H1 (cell line): ENCODE measurements at regions not wholly inside any gene's neighbourhood (a gene's known extent, or its start where the extent isn't known, plus 50 kb on each side); places are given as distances from the start of the nearest gene placed in this dataset.

Experiments used
- CTCF ChIA-PET: fragments of 300-600 bp; sonication (Branson Sonifier 250); formaldehyde crosslinking; loops from one replicate; lab custom pipeline; 2021; ENCODE audit not compliant: partially characterized antibody; lab: Charles Lee
- POLR2A ChIA-PET: fragments of 300-600 bp; sonication (Branson Sonifier 250); formaldehyde crosslinking; loops from one replicate; lab custom pipeline; 2021; ENCODE audit warnings: inconsistent platforms; ENCODE audit not compliant: partially characterized antibody; lab: Charles Lee
- DNase-seq, 2 experiments: peaks; one replicate each; pipeline versions ENCODE4 v3.0.0 to v3.0.0-alpha.2; 2010 to 2022; ENCODE audit warnings: low spot score in 2 of 2, low read depth in 1 of 2, mixed read lengths in 1 of 2
- FAIRE-seq: peaks from 2 replicates; lab custom pipeline; 2011; peaks lifted over from hg19 to GRCh38; lab: Jason Lieb, UNC
- H2AFZ ChIP-seq: 2 replicates; pipeline ENCODE4 v1.8.1; 2012; ENCODE audit warnings: low read length, inconsistent platforms
- H2AK5ac ChIP-seq: 2 replicates; pipeline ENCODE4 v1.6.1; 2013; ENCODE audit warnings: low read depth, low read length
- H2BK120ac ChIP-seq: replicated peaks from 2 replicates; pipeline ENCODE3; 2013; ENCODE audit warnings: low read depth, low read length, inconsistent platforms
- H2BK12ac ChIP-seq: 2 replicates; pipeline ENCODE4 v1.6.1; 2013; ENCODE audit warnings: low read depth, low read length
- H2BK15ac ChIP-seq: 2 replicates; pipeline ENCODE4 v1.6.1; 2013; ENCODE audit warnings: low read length
- H2BK20ac ChIP-seq: 2 replicates; pipeline ENCODE4 v1.6.1; 2013; ENCODE audit warnings: low read length
- H2BK5ac ChIP-seq: 2 replicates; pipeline ENCODE4 v1.6.1; 2013; ENCODE audit warnings: low read depth, low read length
- H3K14ac ChIP-seq: 2 replicates; pipeline ENCODE4 v1.6.1; 2013; ENCODE audit warnings: inconsistent platforms; ENCODE audit not compliant: insufficient read length
- H3K18ac ChIP-seq: 2 replicates; pipeline ENCODE4 v1.6.1; 2013; ENCODE audit warnings: low read length; ENCODE audit errors: extremely low read depth
- H3K23ac ChIP-seq: 2 replicates; pipeline ENCODE4 v1.6.1; 2013; ENCODE audit warnings: inconsistent platforms; ENCODE audit not compliant: insufficient read length
- H3K23me2 ChIP-seq: 2 replicates; pipeline ENCODE4 v1.6.1; 2013; ENCODE audit warnings: low read depth, low read length
- H3K27ac ChIP-seq: 2 replicates; pipeline ENCODE4 v1.6.1; 2011; ENCODE audit warnings: low read depth, low read length, inconsistent platforms
- H3K27me3 ChIP-seq, 4 experiments: replicated peaks in 1 of 4; 1 replicate in 1 of 4; 2 replicates in 3 of 4; pipeline versions ENCODE4 v1.6.1 to v1.8.1; 2011 to 2013; ENCODE audit warnings: low read length in 3 of 4, mild to moderate bottlenecking in 3 of 4, inconsistent platforms in 2 of 4, mixed read lengths in 2 of 4, moderate library complexity in 1 of 4; ENCODE audit not compliant: control insufficient read depth in 3 of 4, insufficient read depth in 3 of 4; ENCODE audit errors: extremely low read depth in 1 of 4
- H3K36me3 ChIP-seq, 4 experiments: 2 replicates each; pipeline versions ENCODE4 v1.6.1 to v1.8.1; 2011 to 2013; ENCODE audit warnings: mild to moderate bottlenecking in 4 of 4, low read length in 3 of 4, moderate library complexity in 2 of 4, control low read depth in 1 of 4, inconsistent platforms in 1 of 4; ENCODE audit not compliant: insufficient read depth in 4 of 4, control insufficient read depth in 2 of 4
- H3K4ac ChIP-seq: replicated peaks from 2 replicates; pipeline ENCODE3; 2013; ENCODE audit warnings: low read length, low read depth, mixed read lengths, inconsistent platforms; ENCODE audit not compliant: insufficient read length
- H3K4me1 ChIP-seq, 4 experiments: replicated peaks in 1 of 4; 1 replicate in 1 of 4; 2 replicates in 3 of 4; pipeline versions ENCODE4 v1.6.1 to v1.8.1; 2011 to 2013; ENCODE audit warnings: low read length in 3 of 4, inconsistent platforms in 2 of 4, mixed read lengths in 1 of 4; ENCODE audit not compliant: insufficient read depth in 4 of 4, control insufficient read depth in 3 of 4
- H3K4me2 ChIP-seq, 2 experiments: 2 replicates each; pipeline versions ENCODE4 v1.6.1 to v1.8.1; 2011 to 2013; ENCODE audit warnings: low read depth in 2 of 2, low read length in 2 of 2, control low read depth in 1 of 2, inconsistent platforms in 1 of 2, mild to moderate bottlenecking in 1 of 2; ENCODE audit not compliant: insufficient read depth in 1 of 2
- H3K4me3 ChIP-seq, 4 experiments: fragments of 200-600, 300-600 bp in 1 of 4; sonication (generic), shearing (Covaris generic), sonication (Bioruptor Twin) in 1 of 4; 2 replicates each; pipeline versions ENCODE4 v1.5.1 to v1.8.1; 2011 to 2016; ENCODE audit warnings: low read length in 4 of 4, low read depth in 3 of 4, control low read depth in 2 of 4, inconsistent platforms in 2 of 4, mild to moderate bottlenecking in 2 of 4, mixed read lengths in 1 of 4, moderate library complexity in 1 of 4; ENCODE audit not compliant: insufficient read depth in 2 of 4; ENCODE audit errors: extremely low read depth in 1 of 4
- H3K56ac ChIP-seq: replicated peaks from 2 replicates; pipeline ENCODE3; 2013; ENCODE audit warnings: low read depth, mild to moderate bottlenecking, mixed read lengths, low read length, inconsistent platforms; ENCODE audit not compliant: insufficient read length
- H3K79me1 ChIP-seq: 2 replicates; pipeline ENCODE4 v1.6.1; 2013; ENCODE audit warnings: low read depth, low read length, control low read depth
- H3K79me2 ChIP-seq, 2 experiments: 2 replicates each; pipeline versions ENCODE4 v1.6.1 to v1.8.1; 2012 to 2013; ENCODE audit warnings: low read length in 2 of 2, mild to moderate bottlenecking in 2 of 2, inconsistent platforms in 1 of 2; ENCODE audit not compliant: insufficient read depth in 2 of 2, control insufficient read depth in 1 of 2
- H3K9ac ChIP-seq, 4 experiments: replicated peaks in 1 of 4; 1 replicate in 1 of 4; 2 replicates in 3 of 4; pipeline versions ENCODE4 v1.6.1 to v1.8.1; 2011 to 2013; ENCODE audit warnings: low read depth in 3 of 4, low read length in 3 of 4, control low read depth in 2 of 4, mild to moderate bottlenecking in 2 of 4, moderate library complexity in 2 of 4, inconsistent platforms in 1 of 4; ENCODE audit errors: extremely low read depth in 1 of 4
- H3K9me3 ChIP-seq, 2 experiments: 2 replicates each; pipeline versions ENCODE4 v1.6.1 to v1.8.1; 2012 to 2013; ENCODE audit warnings: mild to moderate bottlenecking in 2 of 2, moderate library complexity in 2 of 2, control low read depth in 1 of 2, inconsistent platforms in 1 of 2, low read depth in 1 of 2, low read length in 1 of 2, mixed read lengths in 1 of 2; ENCODE audit not compliant: insufficient read depth in 2 of 2
- H4K20me1 ChIP-seq, 2 experiments: replicated peaks in 1 of 2; 2 replicates each; pipeline versions ENCODE3 to v1.8.1; 2011 to 2013; ENCODE audit warnings: inconsistent platforms in 2 of 2, low read length in 2 of 2, mild to moderate bottlenecking in 1 of 2; ENCODE audit not compliant: insufficient read depth in 2 of 2, control insufficient read depth in 1 of 2
- H4K5ac ChIP-seq: 2 replicates; pipeline ENCODE4 v1.6.1; 2013; ENCODE audit warnings: low read length, low read depth, mixed read lengths, inconsistent platforms; ENCODE audit not compliant: insufficient read length
- H4K8ac ChIP-seq: 2 replicates; pipeline ENCODE4 v1.8.0; 2013; ENCODE audit warnings: mild to moderate bottlenecking, moderate library complexity, low read length, inconsistent platforms; ENCODE audit not compliant: insufficient read depth; ENCODE audit errors: extremely low read depth
- H4K91ac ChIP-seq: replicated peaks from 2 replicates; pipeline ENCODE3; 2013; ENCODE audit warnings: low read length, mixed read lengths, inconsistent platforms; ENCODE audit not compliant: insufficient read length
- ASH2L ChIP-seq: fragments of 200-600, 300-600 bp; sonication (generic); IDR thresholded peaks from one replicate; pipeline ENCODE4 v1.7.1; 2017; ENCODE audit warnings: low read length
- BACH1 ChIP-seq: IDR thresholded peaks from 2 replicates; pipeline ENCODE4 v1.6.1; 2012; ENCODE audit warnings: low read length, improper control_type of control experiment
- CBX8 ChIP-seq: fragments of 300-800, 300-1000 bp; sonication (generic); IDR thresholded peaks from 2 replicates; pipeline ENCODE4 v1.7.1; 2016; ENCODE audit warnings: low read depth, low read length, borderline replicate concordance
- E2F6 ChIP-seq: IDR thresholded peaks from 2 replicates; pipeline ENCODE4 v1.6.1; 2012; ENCODE audit warnings: inconsistent platforms
- JUN ChIP-seq: IDR thresholded peaks from 2 replicates; pipeline ENCODE4 v1.6.1; 2011; ENCODE audit warnings: low read depth, mild to moderate bottlenecking, improper control_type of control experiment, low read length
- KDM1A ChIP-seq: fragments of 200-600, 300-600 bp; sonication (generic); IDR thresholded peaks from 2 replicates; pipeline ENCODE4 v1.7.1; 2016; ENCODE audit warnings: mild to moderate bottlenecking, low read length, borderline replicate concordance
- POLR2A ChIP-seq, 2 experiments: IDR thresholded peaks; 1 replicate in 1 of 2; 2 replicates in 1 of 2; pipeline ENCODE4 v1.6.1; 2011; ENCODE audit warnings: low read depth in 2 of 2, low read length in 2 of 2, mild to moderate bottlenecking in 2 of 2; ENCODE audit errors: control extremely low read depth in 1 of 2
- RAD21 ChIP-seq, 2 experiments: IDR thresholded peaks in 1 of 2; conservative IDR thresholded peaks in 1 of 2; 2 replicates each; pipeline ENCODE4 v1.6.1; 2011; ENCODE audit warnings: low read depth in 2 of 2, low read length in 2 of 2, improper control_type of control experiment in 1 of 2, inconsistent platforms in 1 of 2, mild to moderate bottlenecking in 1 of 2, moderate library complexity in 1 of 2
- RXRA ChIP-seq: IDR thresholded peaks from 2 replicates; pipeline ENCODE4 v1.6.1; 2011; ENCODE audit warnings: low read depth, mild to moderate bottlenecking, low read length, moderate library complexity; ENCODE audit not compliant: insufficient read depth
- SAP30 ChIP-seq: fragments of 300-600 bp; sonication (generic); IDR thresholded peaks from 2 replicates; pipeline ENCODE4 v1.7.1; 2012; ENCODE audit warnings: low read length, moderate library complexity, mild to moderate bottlenecking, inconsistent platforms; ENCODE audit not compliant: insufficient read depth, insufficient replicate concordance
- SUZ12 ChIP-seq: fragments of 200-600 bp; sonication (generic); IDR thresholded peaks from 2 replicates; pipeline ENCODE4 v1.6.1; 2012; ENCODE audit warnings: mild to moderate bottlenecking, inconsistent platforms, low read length, moderate library complexity, mixed read lengths
- TAF1 ChIP-seq: IDR thresholded peaks from 2 replicates; pipeline ENCODE4 v1.6.1; 2011; ENCODE audit warnings: mild to moderate bottlenecking, low read depth, low read length
- TEAD4 ChIP-seq: IDR thresholded peaks from 2 replicates; pipeline ENCODE4 v1.6.1; 2012; ENCODE audit warnings: low read depth, low read length, inconsistent platforms, mixed read lengths
- WGBS, 2 experiments: shearing (Covaris generic) in 1 of 2; methylation state at CpG; one replicate each; pipeline versions ENCODE4 v1.1.6 to v1.1.7; 2013 to 2015; ENCODE audit warnings: low lambda C conversion rate in 2 of 2, mixed read lengths in 2 of 2, inconsistent platforms in 1 of 2, low coverage in 1 of 2, missing lambda C conversion rate in 1 of 2; ENCODE audit not compliant: insufficient replicate concordance in 2 of 2, insufficient coverage in 1 of 2, insufficient read length in 1 of 2; ENCODE audit errors: extremely low coverage in 1 of 2, missing lambda C conversion rate in 1 of 2; 5-methylcytosine and 5-hydroxymethylcytosine counted together

- POLR2A ChIA-PET, result no interaction called here
- Histone ChIP-seq H4K20me1 (no peaks in the 10 kb centered on the region), H4K91ac (no peak overlapping the region), H3K4me2 (no peak overlapping the region), H2AK5ac (no peak overlapping the region), H2AFZ (peak overlapping the region; percentile 66; the same call in 1 of the 2 replicates), H3K79me1 (no peaks in the 10 kb centered on the region), H2BK15ac (no peak overlapping the region), H3K4ac (no peak overlapping the region), H2BK20ac (no peak overlapping the region), H3K27me3 (no peaks in the 10 kb centered on the region), H4K8ac (no peak overlapping the region), H2BK12ac (no peak overlapping the region), H3K14ac (no peak overlapping the region), H3K56ac (no peak overlapping the region), H3K23me2 (no peaks in the 10 kb centered on the region), H4K5ac (no peak overlapping the region), H3K18ac (no peak overlapping the region), H3K36me3 (no peaks in the 10 kb centered on the region), H3K4me1 (no peaks in the 10 kb centered on the region), H3K27ac (no peak overlapping the region), H2BK5ac (no peak overlapping the region), H3K9ac (no peak overlapping the region), H2BK120ac (no peak overlapping the region), H3K9me3 (no peaks in the 10 kb centered on the region), H3K23ac (no peak overlapping the region), H3K79me2 (no peaks in the 10 kb centered on the region), H3K4me3 (no peak overlapping the region)
- DNase-seq (no peak), FAIRE-seq (no peak)
- TF ChIP-seq POLR2A (IDR thresholded peaks at IDR 0.05; ENCODE audit: control extremely low read depth in 1 of 2, low read depth in 2 of 2, low read length in 2 of 2) (no peak), SUZ12 (no peak), ASH2L (no peak), KDM1A (no peak), CBX8 (no peak), E2F6 (no peak), RXRA (no peak), RAD21 (IDR thresholded peaks at IDR 0.05 in 1 of 2, conservative IDR thresholded peaks at IDR 0.05 in 1 of 2; ENCODE audit: low read depth in 2 of 2, low read length in 2 of 2) (no peak), BACH1 (no peak), TEAD4 (no peak), SAP30 (no peak), TAF1 (no peak), JUN (no peak)
- WGBS, 2 experiments, result 77% methylated on average over 8 of the region's 8 CpGs; no CpG with 5 or more reads in 1 of the 2 experiments
- CTCF ChIA-PET, result interaction anchor here (1.1 to 6.7 kb wide), 3 partner anchors 7 to 65 kb away, joined by 3 to 39 read pairs (median 3); no protein-coding TSS in a partner anchor
Measured at GRCh38 chr10:121063744-121064143, 212.6 kb downstream of the WDR11 start.
